ENCODE measurements at regions not wholly inside any gene's neighbourhood (a gene's known extent, or its start where the extent isn't known, plus 50 kb on each side); places are given as distances from the start of the nearest gene placed in this dataset.
"Not testable (repeated sequence)": the region's sequence is repeated elsewhere in the genome, so short reads cannot be mapped to it uniquely, and the experiment has no call there.

DNA sequence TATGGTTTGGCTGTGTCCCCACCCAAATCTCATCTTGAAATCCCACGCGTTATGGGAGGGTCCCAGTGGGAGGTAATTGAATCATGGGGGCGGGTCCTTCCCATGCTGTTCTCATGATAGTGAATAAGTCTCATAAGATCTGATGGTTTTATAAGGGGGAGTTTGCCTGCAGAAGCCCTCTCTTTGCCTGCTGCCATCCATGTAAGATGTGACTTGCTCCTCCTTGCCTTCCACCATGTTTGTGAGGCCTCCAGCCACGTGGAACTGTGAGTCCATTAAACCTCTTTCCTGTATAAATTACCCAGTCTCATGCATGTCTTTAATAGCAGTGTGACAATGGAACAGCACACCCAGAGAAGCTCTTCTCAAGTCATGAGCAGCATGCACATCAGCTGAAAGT lies 119.1 kb upstream of the CARD11 start:
- DNase-seq: not testable (repeated sequence)

DNA sequence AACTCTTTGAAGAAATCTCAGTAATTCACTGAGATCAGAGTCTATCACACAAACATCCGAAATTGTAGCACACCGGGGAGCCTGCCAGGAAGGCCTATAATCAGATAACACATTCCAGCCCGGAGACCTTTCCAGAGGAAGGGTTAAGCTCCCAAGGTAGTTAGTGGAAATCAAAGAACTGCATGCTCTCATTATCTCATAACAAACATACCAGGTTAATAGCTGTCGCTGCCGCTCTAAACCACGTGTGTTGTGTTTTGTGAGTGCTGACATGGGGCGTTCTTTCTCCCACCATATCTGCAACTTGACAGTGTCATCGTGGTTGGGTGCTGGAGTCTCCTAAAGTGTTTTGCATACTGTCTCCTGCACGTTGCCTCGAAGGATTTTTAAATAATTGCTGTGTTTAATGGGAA lies 120.7 kb upstream of the CARD11 start:
- no peak for DNase-seq

DNA sequence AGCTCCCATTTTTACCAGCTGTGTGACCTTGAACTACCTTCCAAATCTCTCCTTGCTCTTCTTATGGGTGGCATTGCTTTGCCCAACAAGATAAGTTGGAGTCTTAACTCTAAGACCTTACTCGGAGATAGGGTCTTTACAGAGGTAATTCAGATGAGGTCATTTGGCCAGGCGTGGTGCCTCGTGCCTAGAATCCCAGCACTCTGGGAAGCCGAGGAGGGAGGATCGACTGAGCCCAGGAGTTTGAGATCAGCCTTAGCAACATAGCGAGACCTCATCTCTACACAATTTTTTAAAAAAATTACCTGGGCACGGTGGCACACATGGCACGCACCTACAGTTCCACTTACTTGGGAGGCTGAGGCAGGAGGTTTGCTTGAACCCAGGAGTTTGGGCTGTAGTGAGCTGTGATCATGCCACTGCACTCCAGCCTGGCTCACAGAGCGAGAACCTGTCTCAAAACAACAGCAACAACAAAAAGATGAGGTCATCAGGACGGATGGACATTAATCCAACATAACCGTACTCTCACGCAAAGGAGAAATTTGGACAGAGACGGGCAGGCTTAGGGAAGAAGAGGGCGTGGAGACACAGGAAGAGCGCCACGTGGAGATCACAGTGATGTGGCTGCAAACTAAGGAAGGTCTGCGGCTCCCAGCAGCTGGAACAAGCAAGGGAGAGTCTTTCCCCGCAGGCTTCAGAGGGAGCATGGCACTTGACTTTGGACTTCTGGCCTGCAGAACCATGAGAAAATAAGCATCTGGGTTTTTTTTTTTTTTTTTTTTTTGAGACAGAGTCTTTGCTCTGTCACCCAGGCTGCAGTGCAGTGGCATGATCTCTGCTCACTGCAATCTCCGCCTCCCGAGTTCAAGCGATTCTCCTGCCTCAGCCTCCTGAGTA lies 122.3 kb upstream of the CARD11 start:
- DNase-seq: no peak

DNA sequence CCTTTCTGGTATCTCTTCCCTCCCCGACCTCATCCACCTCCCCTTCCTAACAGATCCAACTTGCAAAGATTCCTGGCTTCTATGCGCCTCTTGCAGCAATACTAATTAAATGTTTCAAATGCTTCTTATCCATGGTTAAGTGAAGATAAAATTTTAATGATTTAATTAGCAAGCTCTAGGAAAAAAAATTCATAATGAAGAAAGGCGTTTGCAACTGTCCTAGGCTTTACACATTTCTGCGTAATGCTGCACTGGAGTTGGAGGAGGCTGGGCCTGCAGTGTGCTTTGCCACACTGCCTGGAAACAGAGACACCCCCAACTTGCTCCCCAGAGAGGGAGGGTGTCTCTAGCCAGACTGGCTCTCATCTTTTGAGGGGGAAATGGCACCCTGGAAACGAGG lies 123.9 kb upstream of the CARD11 start:
- DNase-seq: no peak

DNA sequence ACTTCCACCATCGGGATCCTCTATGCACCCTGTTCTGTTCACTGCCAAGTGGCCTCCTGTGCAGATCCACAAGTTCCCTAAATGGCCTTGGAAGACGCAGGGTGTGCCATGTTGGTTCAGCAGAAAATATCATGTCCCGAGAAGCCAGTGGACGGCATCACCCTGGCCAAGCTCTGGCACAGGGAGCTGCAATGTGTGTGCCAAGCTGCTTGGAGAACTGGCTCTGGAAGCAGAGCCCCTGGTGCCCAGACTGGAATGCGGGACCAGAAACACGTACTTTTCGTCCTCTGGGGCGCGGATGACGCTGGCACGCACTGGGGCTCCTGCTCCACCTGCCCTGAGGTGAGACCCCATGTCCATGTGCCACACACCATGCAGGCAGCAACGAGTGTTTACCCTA lies 124.7 kb upstream of the CARD11 start:
- no peak for DNase-seq

DNA sequence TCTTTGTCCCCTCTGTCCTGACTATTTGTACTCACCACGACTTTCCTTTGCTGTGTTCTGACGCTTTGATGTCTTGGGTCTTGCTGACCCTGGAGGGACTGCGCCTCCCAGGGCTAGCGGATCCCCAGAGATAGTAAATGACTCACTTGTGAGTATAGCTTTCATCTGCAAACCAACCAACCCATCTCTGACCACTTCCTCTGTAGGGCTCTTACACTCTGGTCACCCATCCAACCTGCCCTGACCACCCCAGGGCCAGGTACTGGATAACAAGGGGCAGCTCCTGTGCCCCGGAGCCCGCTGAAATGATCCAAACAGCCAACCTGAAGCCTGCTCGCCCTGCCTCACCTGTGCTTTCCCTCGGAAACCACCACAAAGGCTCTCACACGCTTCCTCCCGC lies 125.2 kb upstream of the CARD11 start:
- DNase-seq: no peak

DNA sequence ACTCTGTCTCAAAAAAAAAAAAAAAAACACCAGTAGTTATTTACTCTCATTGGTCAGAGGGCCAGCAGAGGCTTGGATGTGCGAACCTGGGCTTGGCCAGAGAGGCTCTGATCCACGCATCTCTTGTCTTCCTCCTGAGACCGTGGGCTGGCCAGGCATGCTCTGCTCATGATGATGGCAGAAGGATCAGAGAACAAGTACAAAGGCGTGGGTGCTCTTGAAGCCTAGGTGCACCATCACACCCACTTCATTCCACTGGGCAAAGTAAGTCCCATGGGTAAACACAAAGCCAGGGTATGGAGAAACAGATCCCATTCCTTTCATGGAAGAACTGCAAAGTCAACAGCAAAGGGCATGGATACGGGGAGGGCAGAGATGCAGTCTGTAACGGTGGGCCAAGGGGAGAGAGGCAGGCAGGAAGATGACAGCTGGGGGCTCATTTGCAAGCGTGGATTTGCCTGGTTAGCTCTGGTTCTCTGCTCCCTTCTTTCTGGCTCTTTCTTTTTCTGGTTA lies 128.2 kb upstream of the SDK1 start:
- DNase-seq: no peak

DNA sequence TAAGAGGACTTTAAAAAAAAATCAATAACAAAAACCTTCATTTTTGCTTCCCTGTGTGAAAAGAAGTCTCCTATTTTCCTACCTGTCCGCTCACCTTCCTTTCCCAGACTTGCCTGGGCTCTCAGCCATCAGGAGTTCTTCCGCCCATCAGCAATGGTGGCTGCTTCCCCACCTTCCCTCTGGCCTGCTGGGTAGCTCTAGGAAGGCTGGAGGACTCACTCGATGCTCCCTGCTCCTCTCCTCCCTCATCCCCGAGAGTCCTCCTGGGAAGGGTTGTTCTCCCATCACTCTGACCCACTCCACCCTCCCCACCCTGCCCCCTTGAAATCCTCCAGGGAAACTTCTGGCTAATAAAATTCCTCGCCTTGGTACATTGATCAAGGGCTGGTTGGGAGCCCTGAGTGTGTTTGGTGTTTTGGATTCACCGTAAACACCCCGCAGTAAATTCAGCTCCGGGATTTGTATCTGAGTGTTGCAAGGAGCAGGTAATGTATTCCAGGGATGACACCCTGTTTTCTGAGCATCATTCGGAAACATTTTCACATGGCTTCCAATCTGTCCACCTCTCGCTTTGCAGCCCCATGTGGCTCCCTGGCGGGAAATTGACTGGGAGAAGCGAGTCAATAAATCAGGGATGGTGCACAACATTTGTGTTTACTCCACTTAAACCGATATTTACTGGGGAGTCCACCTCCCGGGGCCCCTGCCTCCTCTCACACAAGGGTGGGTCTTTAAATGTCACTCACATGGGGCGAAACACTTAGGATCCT lies 126.4 kb upstream of the SDK1 start:
- no peak for DNase-seq

DNA sequence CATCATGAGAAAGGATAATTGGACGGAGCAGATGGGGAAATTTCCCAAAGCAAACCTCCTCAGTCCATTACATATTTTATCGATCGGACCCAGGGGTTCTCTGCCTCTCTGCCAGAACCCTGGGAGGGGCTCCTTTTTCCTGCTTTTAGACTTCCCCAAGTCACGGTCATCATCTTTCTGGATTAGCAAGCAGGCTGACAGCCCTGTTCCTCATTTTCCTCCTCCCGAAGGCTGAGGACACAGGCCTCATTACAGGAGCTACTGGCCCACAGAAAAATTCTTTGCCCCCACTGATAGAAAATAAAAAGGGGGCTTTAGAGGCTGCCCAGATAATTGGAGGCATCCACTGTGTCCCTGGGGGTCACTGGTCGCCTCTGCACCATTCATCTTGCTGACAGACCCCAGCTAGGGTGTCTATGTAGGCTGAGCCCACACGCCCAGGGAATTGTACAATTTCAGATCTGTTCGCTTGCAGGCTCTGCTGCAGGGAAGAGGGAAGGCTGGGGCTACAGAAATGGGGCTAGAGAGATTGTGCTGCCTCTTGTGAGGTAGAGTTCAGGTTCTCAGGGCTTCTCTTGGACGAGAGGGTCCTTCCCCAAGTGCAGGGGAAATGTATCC lies 125.7 kb upstream of the SDK1 start:
- no peak for DNase-seq

DNA sequence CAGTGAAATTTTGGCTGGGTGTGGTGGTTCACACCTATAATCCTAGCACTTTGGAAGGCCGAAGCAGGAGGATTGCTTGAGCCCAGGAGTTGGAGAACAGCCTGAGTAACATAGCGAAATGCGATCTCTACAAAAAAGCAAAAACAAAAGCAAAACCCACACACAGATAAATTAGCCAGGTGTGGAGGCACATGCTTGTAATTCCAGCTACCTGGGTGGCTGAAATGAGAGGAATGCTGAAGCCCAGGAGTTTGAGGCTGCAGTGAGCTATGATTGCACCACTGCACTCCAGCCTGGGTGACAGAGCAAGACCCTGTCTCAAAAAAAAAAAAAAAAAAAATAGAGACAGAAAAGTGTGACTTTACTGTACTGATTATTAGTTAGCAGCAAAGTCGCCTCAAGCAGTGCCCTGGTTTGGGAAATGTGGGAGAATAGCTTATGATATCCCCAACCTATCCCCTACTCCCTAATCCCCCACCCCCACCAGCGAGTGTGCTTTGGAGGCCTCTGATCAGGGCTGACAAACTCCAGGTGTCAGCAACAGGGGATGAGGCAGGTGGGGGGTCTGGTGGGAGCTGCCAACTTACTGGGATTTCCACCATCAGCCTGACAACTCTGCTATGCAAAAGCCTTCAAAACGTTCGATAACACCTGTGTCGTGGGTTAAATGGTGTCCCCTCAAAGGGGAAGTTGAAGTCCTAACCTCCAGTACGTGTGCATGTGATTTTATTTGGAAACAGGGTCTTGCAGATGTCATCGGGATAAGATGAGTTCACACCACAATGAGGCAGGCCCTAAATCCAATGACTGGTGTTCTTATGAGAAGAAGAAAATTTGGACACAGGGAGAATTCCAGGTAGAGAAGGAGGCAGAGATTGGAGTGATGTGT lies 124.7 kb upstream of the SDK1 start:
- DNase-seq: no peak

DNA sequence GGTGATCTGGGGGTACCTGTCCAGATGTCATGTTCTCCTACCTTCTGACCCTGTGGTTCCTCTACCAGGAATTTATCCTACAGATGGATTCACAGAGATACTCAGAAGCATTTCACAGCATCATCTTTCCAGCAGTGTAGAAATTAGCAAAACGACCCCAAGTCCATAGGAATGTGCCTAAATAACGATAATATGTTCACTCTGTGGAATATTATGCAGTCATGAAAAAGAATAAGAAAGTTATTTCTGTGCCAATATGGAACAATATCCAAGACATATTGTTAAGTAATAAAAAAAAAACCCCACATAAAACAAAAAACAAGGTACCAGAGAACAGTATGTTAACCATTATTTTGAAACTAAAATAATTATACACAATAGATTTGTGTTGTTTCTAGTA lies 123.8 kb upstream of the SDK1 start:
- no peak for DNase-seq

DNA sequence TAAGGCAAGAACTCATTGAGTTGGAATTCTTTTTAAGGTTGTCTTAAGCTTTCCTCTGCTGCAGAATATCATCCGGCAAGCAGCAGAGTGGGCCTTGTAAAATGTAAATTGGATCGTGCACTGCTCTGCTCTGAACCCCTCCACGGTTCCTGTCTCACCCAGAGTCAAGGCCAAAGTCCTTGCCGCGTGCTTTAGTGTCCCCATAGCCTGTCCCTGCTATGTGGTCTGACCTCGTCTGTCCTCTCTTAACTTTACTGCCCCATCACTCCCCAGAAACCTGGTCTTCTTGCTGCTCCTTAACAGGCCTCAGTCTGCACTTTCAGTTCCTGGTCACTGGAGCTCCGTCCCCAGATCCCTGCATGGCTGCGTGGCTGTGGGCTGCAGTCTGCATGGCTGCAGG lies 121.6 kb upstream of the SDK1 start:
- no peak for DNase-seq

DNA sequence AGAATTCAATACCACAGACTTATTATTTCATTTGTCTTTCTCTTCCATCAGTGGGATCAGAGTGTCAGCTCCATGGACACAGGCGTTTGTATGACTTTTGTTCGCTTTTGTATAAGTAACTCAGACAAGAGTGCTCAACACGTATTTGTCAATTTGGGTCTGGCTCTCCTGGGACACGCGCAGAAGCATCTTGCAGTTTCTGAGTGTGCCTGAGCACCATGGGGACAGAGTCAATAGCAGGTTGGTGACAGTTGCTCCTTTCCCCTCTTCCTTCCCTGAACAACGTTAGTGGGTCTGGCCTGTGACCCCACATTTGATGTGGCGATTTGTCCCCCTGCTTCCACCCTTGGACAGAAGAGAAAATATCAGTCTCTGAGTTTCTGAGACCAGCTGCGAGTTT lies 120.4 kb upstream of the SDK1 start:
- DNase-seq: no peak

DNA sequence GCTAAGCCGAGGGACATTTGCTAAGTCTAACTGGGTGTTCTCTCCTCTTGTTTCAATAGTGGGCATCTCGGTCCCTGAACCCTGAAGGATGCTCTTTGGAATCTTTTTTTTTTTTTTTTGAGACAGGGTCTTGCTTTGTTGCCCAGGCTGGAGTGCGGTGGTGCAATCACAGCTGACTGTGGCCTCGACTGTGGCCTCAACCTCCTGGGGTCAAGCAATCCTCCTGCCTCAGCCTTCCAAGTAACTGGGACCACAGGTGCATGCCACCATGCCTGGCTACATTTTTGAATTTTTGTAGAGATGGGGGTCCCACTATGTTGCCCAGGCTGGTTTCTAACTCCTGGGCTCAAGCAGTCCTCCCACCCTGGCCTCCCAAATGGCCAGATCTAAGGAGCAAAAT lies 119.0 kb upstream of the SDK1 start:
- not testable (repeated sequence) for DNase-seq

DNA sequence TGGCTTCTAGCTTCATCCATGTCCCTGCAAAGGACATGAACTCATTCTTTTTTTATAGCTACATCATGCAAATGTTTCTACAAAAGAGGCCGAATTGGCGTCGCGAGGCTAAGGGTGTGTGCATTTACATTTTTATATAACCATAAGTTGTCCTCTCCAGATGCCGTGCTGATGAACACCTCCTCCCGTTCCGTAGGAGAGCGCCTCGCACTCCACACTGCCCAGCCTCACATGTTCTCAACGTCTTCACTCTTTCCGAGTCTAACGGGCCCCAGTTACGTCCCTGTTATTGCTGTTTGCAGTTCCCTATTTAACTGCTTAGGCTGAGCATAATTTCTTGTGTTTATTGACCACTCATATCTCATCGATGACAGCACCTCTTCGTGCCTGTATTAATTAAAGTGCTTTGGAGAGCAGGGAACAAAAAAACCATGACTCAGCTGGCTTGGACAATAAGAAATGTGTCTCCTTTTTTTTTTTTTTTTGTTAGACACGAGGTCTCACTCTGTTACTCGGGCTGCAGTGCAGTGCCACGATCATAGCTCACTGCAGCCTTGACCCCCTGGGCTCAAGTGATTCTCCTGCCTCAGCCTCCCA lies 113.5 kb upstream of the SDK1 start:
- no peak for DNase-seq

DNA sequence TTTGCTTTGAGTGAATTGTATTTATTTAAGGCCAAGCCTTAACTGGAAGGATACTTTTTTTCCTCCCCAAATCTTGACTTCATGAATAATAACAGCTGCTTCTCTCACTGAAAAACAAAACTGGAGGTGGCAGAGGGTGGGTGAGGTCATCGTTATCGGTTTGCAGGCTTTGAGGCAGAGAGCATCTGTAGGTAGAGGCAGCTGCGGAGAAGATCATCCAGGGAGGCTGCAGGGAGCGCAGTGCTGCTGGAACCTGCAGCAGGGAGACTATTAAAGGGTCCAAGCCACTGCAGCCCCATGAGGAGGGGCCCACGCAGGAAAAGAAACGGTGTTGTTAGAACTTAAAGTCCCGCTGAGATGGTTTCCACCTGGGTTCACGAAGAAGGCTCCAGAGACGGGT lies 112.1 kb upstream of the SDK1 start:
- DNase-seq: no peak

DNA sequence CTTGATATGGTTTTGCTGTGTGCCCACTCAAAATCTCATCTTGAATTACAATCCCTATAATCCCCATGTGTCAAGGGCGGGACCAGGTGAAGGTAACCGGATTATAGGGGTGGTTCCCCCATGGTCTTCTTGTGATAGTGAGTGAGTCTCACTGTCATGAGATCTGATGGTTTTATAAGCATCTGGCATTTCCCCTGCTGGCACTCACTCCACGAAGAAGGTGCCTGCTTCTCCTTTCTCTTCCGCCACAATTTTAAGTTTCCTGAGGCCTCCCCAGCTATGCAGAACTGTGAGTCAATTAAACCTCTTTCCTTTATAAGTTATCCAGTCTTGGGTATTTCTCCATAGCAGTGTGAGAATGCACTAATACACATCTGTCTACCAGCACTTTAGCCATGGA lies 109.5 kb upstream of the SDK1 start:
- DNase-seq: no peak

DNA sequence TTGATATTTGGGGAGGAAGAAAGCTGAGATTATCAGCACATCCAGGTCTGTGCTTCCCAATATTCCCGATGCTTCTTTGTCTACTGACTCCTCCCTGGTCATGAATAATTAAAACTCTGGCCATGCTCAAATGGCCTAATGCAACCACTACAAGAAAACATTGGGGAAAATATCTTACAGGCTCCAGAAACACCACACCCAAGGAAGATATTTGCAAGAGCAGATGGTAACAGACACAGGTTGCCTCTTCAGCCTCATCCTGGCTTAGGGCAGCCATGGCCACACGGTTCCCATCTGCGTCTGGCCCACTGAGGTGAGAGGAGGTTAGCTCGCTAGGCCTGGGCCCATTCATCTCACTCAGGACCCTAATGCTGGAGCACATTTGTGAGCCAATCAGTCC lies 108.4 kb upstream of the SDK1 start:
- no peak for DNase-seq

DNA sequence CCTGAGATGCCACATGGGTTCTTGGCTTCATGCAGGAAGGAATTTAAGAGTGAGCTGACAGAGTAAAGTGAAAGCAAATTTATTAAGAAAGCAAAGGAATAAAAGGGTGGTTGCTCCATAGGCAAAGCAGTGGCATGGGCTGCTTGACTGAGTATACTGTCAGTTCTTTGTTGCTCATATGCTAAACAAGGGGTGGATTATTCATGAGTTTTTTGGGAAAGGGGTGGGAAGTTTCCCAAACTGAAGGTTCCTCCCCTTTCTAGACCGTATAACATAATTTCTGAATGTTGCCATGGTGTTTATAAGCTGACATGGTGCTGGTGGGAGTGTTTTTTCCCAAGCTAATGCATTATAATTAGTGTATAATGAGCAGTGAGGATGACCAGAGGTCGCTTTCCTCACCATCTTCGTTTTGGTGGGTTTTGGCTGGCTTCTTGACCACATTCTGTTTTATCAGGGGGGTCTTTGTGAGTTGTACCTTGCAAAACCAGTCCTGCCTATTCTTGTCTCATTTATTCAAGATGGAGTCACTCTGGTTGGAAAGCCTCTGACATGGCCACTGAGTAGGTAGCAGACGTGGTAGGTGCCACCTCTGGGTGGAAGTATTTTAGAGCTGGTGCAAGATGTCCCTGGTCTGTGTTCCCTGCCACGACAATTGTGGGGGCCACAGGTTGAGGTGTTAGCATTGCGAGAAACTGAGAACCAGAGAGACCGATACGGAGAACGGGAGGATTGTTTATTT lies 107.5 kb upstream of the SDK1 start:
- no peak for DNase-seq

DNA sequence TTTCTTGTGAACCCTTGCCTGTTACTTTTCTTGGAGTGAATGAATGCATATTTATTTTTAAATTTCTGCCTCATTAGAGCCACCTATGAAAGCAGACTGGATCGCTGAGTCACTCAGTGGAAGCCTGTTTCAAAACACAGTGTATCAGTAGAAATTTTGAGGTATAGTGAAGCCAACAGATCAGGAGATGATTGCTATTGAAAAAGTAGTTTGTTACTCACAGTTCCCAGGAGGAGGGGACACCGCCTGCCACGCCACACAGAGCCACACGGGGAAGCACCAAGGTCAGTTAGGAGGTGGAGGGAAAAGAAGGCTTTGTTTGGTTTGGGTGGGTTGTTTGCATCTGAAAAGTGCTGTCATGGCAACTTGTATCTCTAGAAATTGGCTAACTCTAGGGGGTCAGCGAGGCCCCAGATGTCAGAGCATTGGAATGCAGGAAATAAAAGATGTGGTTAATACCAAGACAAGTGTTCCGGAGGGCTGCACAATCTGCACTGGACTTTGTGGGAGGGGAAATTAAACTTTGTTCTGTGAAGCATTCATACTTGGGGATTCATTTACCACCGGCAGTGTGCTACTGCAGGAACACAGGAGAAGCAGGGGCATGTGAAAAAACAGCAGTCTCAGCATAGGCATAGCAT lies 106.4 kb upstream of the SDK1 start:
- DNase-seq: no peak

DNA sequence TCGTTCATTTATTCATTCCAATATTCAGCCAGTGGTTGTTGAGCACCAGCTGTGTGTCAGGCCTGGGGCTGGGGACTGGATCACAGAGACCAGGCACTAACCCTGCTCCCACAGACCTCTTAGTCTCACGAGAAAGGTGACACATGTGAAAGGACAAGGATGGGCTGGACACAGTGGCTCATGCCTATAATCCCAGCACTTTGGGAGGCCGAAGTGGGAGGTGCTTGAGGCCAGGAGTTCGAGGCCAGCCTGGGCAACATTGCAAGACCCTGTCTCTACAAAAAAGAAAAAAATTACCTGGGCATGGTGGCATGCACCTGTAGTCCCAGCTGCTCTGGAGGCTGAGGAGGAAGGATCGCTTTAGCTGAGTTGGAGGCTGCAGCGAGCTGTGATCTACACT lies 105.9 kb upstream of the SDK1 start:
- DNase-seq: no peak
